Type B pancreatic cell (in vitro differentiated cells): ENCODE measurements at regions not wholly inside any gene's neighbourhood (a gene's known extent, or its start where the extent isn't known, plus 50 kb on each side); places are given as distances from the start of the nearest gene placed in this dataset.

Experiments
- DNase-seq: peaks from one replicate; pipeline ENCODE4 v3.0.0; 2021; ENCODE audit warnings: mixed read lengths; ENCODE audit not compliant: unreplicated experiment; ENCODE audit errors: extremely low spot score
- H3K27ac Mint-ChIP-seq: 2 replicates; pipeline ENCODE4 v1.8.0; 2021; ENCODE audit warnings: mild to moderate bottlenecking, mixed read lengths
- H3K27me3 Mint-ChIP-seq: 2 replicates; pipeline ENCODE4 v1.8.0; 2021; ENCODE audit warnings: mixed read lengths
- H3K36me3 Mint-ChIP-seq: 2 replicates; pipeline ENCODE4 v1.8.0; 2021; ENCODE audit warnings: mixed read lengths
- H3K4me1 Mint-ChIP-seq: one replicate; pipeline ENCODE4 v1.8.0; 2021; ENCODE audit warnings: mixed read lengths; ENCODE audit not compliant: unreplicated experiment
- H3K4me3 Mint-ChIP-seq: 2 replicates; pipeline ENCODE4 v1.8.0; 2021; ENCODE audit warnings: mild to moderate bottlenecking, mixed read lengths
- H3K9me3 Mint-ChIP-seq: 2 replicates; pipeline ENCODE4 v1.8.0; 2021; ENCODE audit warnings: mixed read lengths
- TF ChIP-seq, protein P1 (sequence below): fragments of 200-600 bp; sonication (generic); conservative IDR thresholded peaks from 2 replicates; pipeline ENCODE4 v1.5.0; 2021; ENCODE audit warnings: antibody characterized with exemption, mild to moderate bottlenecking

DNA sequence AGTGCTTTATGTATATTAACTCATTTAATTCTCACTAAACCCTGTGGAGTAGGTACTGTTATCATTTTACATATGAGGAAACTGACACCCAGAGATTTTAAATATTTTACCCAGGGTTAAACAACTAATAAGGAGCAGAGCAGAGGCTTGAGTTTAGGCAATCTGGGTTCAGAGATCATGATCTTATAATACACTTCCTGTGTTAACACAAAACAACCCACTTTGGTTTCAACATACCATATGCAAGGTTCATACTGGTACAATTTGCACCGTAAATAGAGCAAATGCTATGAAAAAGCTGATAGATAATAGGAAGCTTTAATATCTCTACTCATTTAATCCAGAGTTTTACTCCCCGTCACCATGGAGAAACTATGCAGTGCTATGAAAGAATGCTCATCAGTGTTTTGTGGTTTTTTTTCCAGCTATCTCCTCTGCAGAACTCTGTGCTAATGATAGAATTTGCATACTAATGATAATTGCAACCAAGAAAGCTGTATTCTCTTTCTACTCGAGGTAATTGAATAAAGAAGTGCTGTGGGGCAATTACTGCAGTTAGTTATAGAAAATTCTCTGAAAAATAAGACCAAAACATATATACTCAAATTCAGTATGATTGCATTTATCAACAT, 138.8 kb upstream of the MAP9 start:
- Mint-ChIP-seq H3K4me3 (no peak overlapping the region), H3K9me3 (peaks cover 2% of the 10 kb centered on the region), H3K4me1 (no peaks in the 10 kb centered on the region), H3K27ac (no peak overlapping the region), H3K27me3 (no peaks in the 10 kb centered on the region), H3K36me3 (no peaks in the 10 kb centered on the region)
- TF ChIP-seq, protein P1, sequence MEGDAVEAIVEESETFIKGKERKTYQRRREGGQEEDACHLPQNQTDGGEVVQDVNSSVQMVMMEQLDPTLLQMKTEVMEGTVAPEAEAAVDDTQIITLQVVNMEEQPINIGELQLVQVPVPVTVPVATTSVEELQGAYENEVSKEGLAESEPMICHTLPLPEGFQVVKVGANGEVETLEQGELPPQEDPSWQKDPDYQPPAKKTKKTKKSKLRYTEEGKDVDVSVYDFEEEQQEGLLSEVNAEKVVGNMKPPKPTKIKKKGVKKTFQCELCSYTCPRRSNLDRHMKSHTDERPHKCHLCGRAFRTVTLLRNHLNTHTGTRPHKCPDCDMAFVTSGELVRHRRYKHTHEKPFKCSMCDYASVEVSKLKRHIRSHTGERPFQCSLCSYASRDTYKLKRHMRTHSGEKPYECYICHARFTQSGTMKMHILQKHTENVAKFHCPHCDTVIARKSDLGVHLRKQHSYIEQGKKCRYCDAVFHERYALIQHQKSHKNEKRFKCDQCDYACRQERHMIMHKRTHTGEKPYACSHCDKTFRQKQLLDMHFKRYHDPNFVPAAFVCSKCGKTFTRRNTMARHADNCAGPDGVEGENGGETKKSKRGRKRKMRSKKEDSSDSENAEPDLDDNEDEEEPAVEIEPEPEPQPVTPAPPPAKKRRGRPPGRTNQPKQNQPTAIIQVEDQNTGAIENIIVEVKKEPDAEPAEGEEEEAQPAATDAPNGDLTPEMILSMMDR: no peak
- DNase-seq: no peak

DNA sequence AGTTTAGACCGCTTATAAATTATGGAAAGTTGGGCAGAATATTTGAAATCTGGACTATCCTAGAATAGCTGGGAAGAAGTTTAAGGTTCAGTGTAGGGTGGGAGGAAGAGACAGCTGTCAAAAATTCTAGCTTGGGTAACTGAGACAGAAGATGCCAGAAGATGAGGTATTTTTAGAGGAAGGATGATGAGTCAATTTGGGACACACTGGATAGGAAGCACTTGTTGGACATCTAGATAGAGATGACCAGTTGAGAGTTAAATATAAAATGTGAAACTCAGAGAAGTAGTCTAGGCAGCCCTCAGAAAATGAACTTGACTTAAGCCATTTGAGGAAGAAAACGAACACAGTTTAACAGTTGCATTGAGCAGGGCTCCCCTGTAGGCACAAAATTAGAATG, 137.9 kb upstream of the MAP9 start:
- Mint-ChIP-seq H3K27me3 (no peaks in the 10 kb centered on the region), H3K4me3 (no peak overlapping the region), H3K4me1 (no peaks in the 10 kb centered on the region), H3K36me3 (no peaks in the 10 kb centered on the region), H3K27ac (no peak overlapping the region), H3K9me3 (no peaks in the 10 kb centered on the region)
- DNase-seq: no peak
- TF ChIP-seq, protein P1: no peak

DNA sequence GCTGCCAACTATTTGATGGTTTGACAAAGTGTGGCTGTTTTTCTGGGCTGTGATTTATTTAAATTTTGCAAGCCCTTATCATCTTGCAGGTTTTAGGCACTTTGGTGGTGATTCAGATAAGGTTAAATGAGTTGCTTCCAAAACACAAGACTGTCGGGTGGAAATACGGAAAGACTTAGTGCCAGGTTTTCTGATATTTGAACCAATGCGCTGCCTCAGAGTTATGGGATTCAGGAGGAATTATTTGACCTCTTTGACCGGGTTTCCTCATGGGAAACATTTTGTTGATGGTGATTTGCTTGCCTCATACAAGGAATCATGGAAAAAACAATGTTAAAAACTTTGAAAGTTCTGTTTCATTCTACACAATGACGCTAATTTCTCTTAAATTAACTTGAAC, 136.1 kb upstream of the MAP9 start:
- no peaks in the 10 kb centered on the region for H3K4me1 Mint-ChIP-seq
- no peak overlapping the region for H3K4me3 Mint-ChIP-seq
- TF ChIP-seq, protein P1: no peak
- no peaks in the 10 kb centered on the region for H3K36me3 Mint-ChIP-seq
- H3K9me3 Mint-ChIP-seq: no peaks in the 10 kb centered on the region
- H3K27me3 Mint-ChIP-seq: no peaks in the 10 kb centered on the region
- DNase-seq: no peak
- H3K27ac Mint-ChIP-seq: no peak overlapping the region

DNA sequence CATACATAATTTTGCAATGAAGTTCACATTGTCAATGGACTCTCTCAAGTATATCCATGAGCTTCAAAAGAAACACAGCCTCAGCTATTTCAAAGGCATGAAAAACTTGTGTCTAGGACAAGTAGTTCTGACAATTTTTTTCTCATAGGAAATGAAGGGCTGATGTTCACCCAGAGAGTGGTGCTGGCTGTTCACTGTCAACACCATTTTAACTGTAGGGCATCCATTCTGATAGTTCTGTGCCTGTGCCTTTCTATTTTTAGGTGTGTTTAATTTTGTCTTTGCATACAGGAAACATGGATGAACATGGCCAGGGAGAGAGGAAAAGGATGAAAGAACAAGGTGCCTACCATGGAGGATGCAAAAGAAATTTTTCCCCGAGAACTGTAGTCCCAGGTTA, 135.3 kb upstream of the MAP9 start:
- Mint-ChIP-seq H3K9me3 (no peaks in the 10 kb centered on the region), H3K27me3 (no peaks in the 10 kb centered on the region), H3K27ac (no peak overlapping the region), H3K4me3 (no peak overlapping the region), H3K4me1 (no peaks in the 10 kb centered on the region), H3K36me3 (no peaks in the 10 kb centered on the region)
- TF ChIP-seq, protein P1: no peak
- no peak for DNase-seq

DNA sequence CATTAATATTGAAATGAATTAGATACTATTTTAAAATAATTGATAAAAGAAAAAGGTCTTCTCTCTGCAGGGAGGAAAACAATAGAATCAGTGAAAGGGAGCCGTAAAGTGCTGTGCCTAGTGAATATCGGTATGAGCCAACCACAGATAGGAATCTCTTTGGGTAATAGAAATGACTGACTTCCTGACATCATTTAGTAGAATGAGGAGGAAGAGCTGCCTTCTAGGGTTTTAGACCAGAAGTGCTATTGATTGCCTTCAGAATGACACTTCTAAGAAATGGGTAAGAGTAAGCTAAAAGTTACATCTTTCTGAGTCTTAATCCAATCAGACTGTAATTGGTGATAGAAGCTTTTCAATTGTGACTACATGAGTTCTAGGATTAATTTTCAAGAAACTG, 134.0 kb upstream of the MAP9 start:
- H3K9me3 Mint-ChIP-seq: no peaks in the 10 kb centered on the region
- H3K27me3 Mint-ChIP-seq: no peaks in the 10 kb centered on the region
- no peak overlapping the region for H3K27ac Mint-ChIP-seq

More for the DNA sequence above, 134.0 kb upstream of the MAP9 start:
- Mint-ChIP-seq H3K4me3 (no peak overlapping the region), H3K36me3 (no peaks in the 10 kb centered on the region), H3K4me1 (no peaks in the 10 kb centered on the region)
- no peak for DNase-seq
- TF ChIP-seq, protein P1: no peak
